ENCODE measurements at regions not wholly inside any gene's neighbourhood (a gene's known extent, or its start where the extent isn't known, plus 50 kb on each side); places are given as distances from the start of the nearest gene placed in this dataset.
"Not testable (repeated sequence)": the region's sequence is repeated elsewhere in the genome, so short reads cannot be mapped to it uniquely, and the experiment has no call there.

GRCh38 chr20:19835533-19836222 lies 77.6 kb downstream of the RIN2 start:
- DNase-seq = peak; percentile 15

GRCh38 chr20:19838468-19838867 lies 80.4 kb downstream of the RIN2 start:
- no peak for DNase-seq

- DNase-seq = no peak
These were observed 81.0 kb downstream of the RIN2 start for GRCh38 chr20:19839053-19839452.

- no peak for DNase-seq
These were observed 82.2 kb downstream of the RIN2 start for GRCh38 chr20:19840111-19840710.

- DNase-seq = no peak
These were observed 83.7 kb downstream of the RIN2 start for GRCh38 chr20:19841740-19842139.

- DNase-seq = not testable (repeated sequence)
These were observed 86.8 kb downstream of the RIN2 start for GRCh38 chr20:19844850-19845249.

- DNase-seq = no peak
These were observed 89.3 kb downstream of the RIN2 start for GRCh38 chr20:19847383-19847782.

- DNase-seq = no peak
These were observed 91.5 kb downstream of the RIN2 start for GRCh38 chr20:19849341-19850197.

GRCh38 chr20:19850198-19850533 lies 92.1 kb downstream of the RIN2 start:
- peak; percentile 15 for DNase-seq

GRCh38 chr20:19851861-19852260 lies 93.8 kb downstream of the RIN2 start:
- peak; percentile 56 for DNase-seq

- DNase-seq = no peak
These were observed 97.4 kb downstream of the RIN2 start for GRCh38 chr20:19855416-19855815.

- no peak for DNase-seq
These were observed 100.7 kb downstream of the RIN2 start for GRCh38 chr20:19858466-19859371.

- no peak for DNase-seq
These were observed 101.4 kb downstream of the RIN2 start for GRCh38 chr20:19859444-19859843.

GRCh38 chr20:19860737-19861136 lies 102.7 kb downstream of the RIN2 start:
- DNase-seq = no peak

GRCh38 chr20:19861147-19861759 lies 103.2 kb downstream of the RIN2 start:
- no peak for DNase-seq

GRCh38 chr20:19864130-19864529 lies 106.1 kb downstream of the RIN2 start:
- no peak for DNase-seq

- no peak for DNase-seq
These were observed 108.0 kb downstream of the RIN2 start for GRCh38 chr20:19866070-19866469.

GRCh38 chr20:19867074-19867473 lies 109.0 kb downstream of the RIN2 start:
- DNase-seq = no peak

GRCh38 chr20:19867940-19868371 lies 109.9 kb downstream of the RIN2 start:
- DNase-seq = no peak

GRCh38 chr20:19868441-19868840 lies 110.4 kb downstream of the RIN2 start:
- DNase-seq = no peak

GRCh38 chr20:19872001-19872400 lies 113.9 kb downstream of the RIN2 start:
- DNase-seq = no peak

- DNase-seq = no peak
These were observed 116.1 kb downstream of the RIN2 start for GRCh38 chr20:19874040-19874727.

Data from NCI-H1694 treated with DMSO at 0.1 percent for 48 hours (cell line).